ENCODE measurements at regions not wholly inside any gene's neighbourhood (a gene's known extent, or its start where the extent isn't known, plus 50 kb on each side); places are given as distances from the start of the nearest gene placed in this dataset.

- H3K4me1 ChIP-seq (ENCODE audit: insufficient read depth, low read length, poor library complexity, severe bottlenecking), result peaks cover 81% of the 10 kb centered on the region
- TF ChIP-seq, protein P1, sequence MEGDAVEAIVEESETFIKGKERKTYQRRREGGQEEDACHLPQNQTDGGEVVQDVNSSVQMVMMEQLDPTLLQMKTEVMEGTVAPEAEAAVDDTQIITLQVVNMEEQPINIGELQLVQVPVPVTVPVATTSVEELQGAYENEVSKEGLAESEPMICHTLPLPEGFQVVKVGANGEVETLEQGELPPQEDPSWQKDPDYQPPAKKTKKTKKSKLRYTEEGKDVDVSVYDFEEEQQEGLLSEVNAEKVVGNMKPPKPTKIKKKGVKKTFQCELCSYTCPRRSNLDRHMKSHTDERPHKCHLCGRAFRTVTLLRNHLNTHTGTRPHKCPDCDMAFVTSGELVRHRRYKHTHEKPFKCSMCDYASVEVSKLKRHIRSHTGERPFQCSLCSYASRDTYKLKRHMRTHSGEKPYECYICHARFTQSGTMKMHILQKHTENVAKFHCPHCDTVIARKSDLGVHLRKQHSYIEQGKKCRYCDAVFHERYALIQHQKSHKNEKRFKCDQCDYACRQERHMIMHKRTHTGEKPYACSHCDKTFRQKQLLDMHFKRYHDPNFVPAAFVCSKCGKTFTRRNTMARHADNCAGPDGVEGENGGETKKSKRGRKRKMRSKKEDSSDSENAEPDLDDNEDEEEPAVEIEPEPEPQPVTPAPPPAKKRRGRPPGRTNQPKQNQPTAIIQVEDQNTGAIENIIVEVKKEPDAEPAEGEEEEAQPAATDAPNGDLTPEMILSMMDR (conservative IDR thresholded peaks at IDR 0.05; ENCODE audit: low read depth, low read length), result no peak
- TF ChIP-seq EZH2 (IDR thresholded peaks at IDR 0.05; ENCODE audit: borderline replicate concordance, low read depth, low read length, poor library complexity, severe bottlenecking), result no peak
- H3K4me3 ChIP-seq (ENCODE audit: low read depth, low read length, poor library complexity, severe bottlenecking), result no peak overlapping the region
- POLR2A ChIA-PET (ENCODE audit: low non-redundant PET), result no interaction called here
- intact Hi-C loops (cut with micrococcal nuclease; ENCODE audit: unreplicated experiment), result loop anchor here (5.0 kb wide), 1 partner anchor 120 kb away; no protein-coding TSS in a partner anchor
- CTCF ChIA-PET, result interaction anchor here (0.6 kb wide), 1 partner anchor 36 kb away, joined by 3 read pairs; no protein-coding TSS in a partner anchor
- H3K27ac ChIP-seq (ENCODE audit: low read depth, low read length, poor library complexity, severe bottlenecking), result peak overlapping the region; percentile 41
- no peaks in the 10 kb centered on the region for H3K36me3 ChIP-seq (ENCODE audit: insufficient read depth, low read length, poor library complexity, severe bottlenecking)
- BruUV-seq (replicated peaks), result no TSS peak
- no peaks in the 10 kb centered on the region for H3K27me3 ChIP-seq (replicated peaks; ENCODE audit: insufficient read depth, low read depth, low read length, poor library complexity)
- DNase-seq (ENCODE audit: low spot score), result no peak
- H3K9me3 ChIP-seq (ENCODE audit: low read depth, low read length, poor library complexity, severe bottlenecking), result no peaks in the 10 kb centered on the region
Observed at GRCh38 chr2:176692533-176692932, 423.3 kb downstream of the MTX2 start.

- peak overlapping the region; percentile 1 for H3K27ac ChIP-seq (ENCODE audit: low read depth, low read length, poor library complexity, severe bottlenecking)
- no peaks in the 10 kb centered on the region for H3K36me3 ChIP-seq (ENCODE audit: insufficient read depth, low read length, poor library complexity, severe bottlenecking)
- ChIA-PET CTCF (no interaction called here), POLR2A (ENCODE audit: low non-redundant PET) (no interaction called here)
- no peak for DNase-seq (ENCODE audit: low spot score)
- no peaks in the 10 kb centered on the region for H3K9me3 ChIP-seq (ENCODE audit: low read depth, low read length, poor library complexity, severe bottlenecking)
- no TSS peak for BruUV-seq (replicated peaks)
- TF ChIP-seq EZH2 (IDR thresholded peaks at IDR 0.05; ENCODE audit: borderline replicate concordance, low read depth, low read length, poor library complexity, severe bottlenecking), result no peak
- TF ChIP-seq, protein P1 (conservative IDR thresholded peaks at IDR 0.05; ENCODE audit: low read depth, low read length), result no peak
- H3K4me1 ChIP-seq (ENCODE audit: insufficient read depth, low read length, poor library complexity, severe bottlenecking), result peaks cover 74% of the 10 kb centered on the region
- no peak overlapping the region for H3K4me3 ChIP-seq (ENCODE audit: low read depth, low read length, poor library complexity, severe bottlenecking)
- intact Hi-C loops (cut with micrococcal nuclease; ENCODE audit: unreplicated experiment), result no loop called here
- H3K27me3 ChIP-seq (replicated peaks; ENCODE audit: insufficient read depth, low read depth, low read length, poor library complexity), result no peaks in the 10 kb centered on the region
Observed at GRCh38 chr2:176699098-176699497, 429.9 kb downstream of the MTX2 start.

DNA sequence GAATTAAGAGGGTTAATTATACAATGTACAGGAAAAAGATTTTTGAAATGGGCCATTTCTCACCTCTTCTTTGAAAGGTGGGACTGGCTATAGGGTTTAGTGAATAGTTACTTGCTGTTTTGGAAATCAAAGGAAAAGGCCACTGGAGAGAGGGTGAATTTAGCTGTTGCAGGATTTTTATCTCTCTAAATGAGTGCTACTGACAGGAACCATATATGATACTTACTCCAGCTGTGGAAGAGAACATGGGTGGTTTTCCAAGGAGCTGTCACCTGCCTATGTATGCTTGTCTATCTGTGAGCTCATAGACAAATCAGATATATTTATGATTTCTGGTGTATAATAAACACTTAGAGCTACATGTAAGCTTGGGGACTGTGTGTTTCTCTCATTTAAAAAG is 430.4 kb downstream of the MTX2 start:
- no TSS peak for BruUV-seq (replicated peaks)
- no peaks in the 10 kb centered on the region for H3K36me3 ChIP-seq (ENCODE audit: insufficient read depth, low read length, poor library complexity, severe bottlenecking)
- ChIA-PET CTCF (no interaction called here), POLR2A (ENCODE audit: low non-redundant PET) (no interaction called here)
- intact Hi-C loops (cut with micrococcal nuclease; ENCODE audit: unreplicated experiment), result no loop called here
- TF ChIP-seq, protein P1 (conservative IDR thresholded peaks at IDR 0.05; ENCODE audit: low read depth, low read length), result no peak
- no peak for TF ChIP-seq EZH2 (IDR thresholded peaks at IDR 0.05; ENCODE audit: borderline replicate concordance, low read depth, low read length, poor library complexity, severe bottlenecking)
- no peaks in the 10 kb centered on the region for H3K27me3 ChIP-seq (replicated peaks; ENCODE audit: insufficient read depth, low read depth, low read length, poor library complexity)
- no peak overlapping the region for H3K4me3 ChIP-seq (ENCODE audit: low read depth, low read length, poor library complexity, severe bottlenecking)
- DNase-seq (ENCODE audit: low spot score), result no peak
- H3K9me3 ChIP-seq (ENCODE audit: low read depth, low read length, poor library complexity, severe bottlenecking), result no peaks in the 10 kb centered on the region
- peak overlapping the region; percentile 1 for H3K27ac ChIP-seq (ENCODE audit: low read depth, low read length, poor library complexity, severe bottlenecking)
- H3K4me1 ChIP-seq (ENCODE audit: insufficient read depth, low read length, poor library complexity, severe bottlenecking), result peaks cover 75% of the 10 kb centered on the region
